K562 (cell line): ENCODE measurements at regions not wholly inside any gene's neighbourhood (a gene's known extent, or its start where the extent isn't known, plus 50 kb on each side); places are given as distances from the start of the nearest gene placed in this dataset.

ENCODE experiments used
- ATAC-seq: fragments of 200-7000 bp; cut with Tn5 transposase; 3 replicates; pipeline ENCODE4 v1.9.1; 2020; ENCODE audit warnings: moderate library complexity
- BruUV-seq: library from RNA; stranded (reverse); fragments of 400-500 nt; replicated peaks from 2 replicates; lab custom pipeline; 2021; lab: Mats Ljungman, UMichigan
- CTCF ChIA-PET: fragments of 300-600 bp; formaldehyde crosslinking; extraction: SDS; loops from one replicate; lab custom pipeline; 2021; ENCODE audit warnings: low intra/inter-chr PET ratio; lab: Yijun Ruan, JAX
- POLR2A ChIA-PET: fragments of 300-600, 350-650 bp; sonication (Branson Sonifier 250); formaldehyde crosslinking; extraction: SDS; loops from one replicate; lab custom pipeline; 2021; ENCODE audit warnings: antibody characterized with exemption, inconsistent platforms; lab: Yijun Ruan, JAX
- DNase-seq, 4 experiments: peaks; one replicate each; pipeline versions ENCODE4 v3.0.0 to v3.0.0-alpha.2; 2011 to 2018; ENCODE audit warnings: low spot score in 3 of 4, mixed read lengths in 3 of 4; ENCODE audit errors: extremely low read depth in 1 of 4
- FAIRE-seq: peaks from 2 replicates; lab custom pipeline; 2011; peaks lifted over from hg19 to GRCh38; lab: Jason Lieb, UNC
- H2AFZ ChIP-seq: 2 replicates; pipeline ENCODE4 v1.6.0; 2011; ENCODE audit warnings: low read depth, low read length, control low read depth, inconsistent platforms
- H3K27ac ChIP-seq: fragments of 200-600 bp; 3 replicates; pipeline ENCODE4 v1.8.0; 2011; ENCODE audit warnings: low read depth, mild to moderate bottlenecking, control low read depth, inconsistent platforms, low read length, moderate library complexity, mixed read lengths; ENCODE audit errors: extremely low read depth
- H3K27me3 ChIP-seq, 2 experiments: fragments of 300-600 bp in 1 of 2; 2 replicates in 1 of 2; 3 replicates in 1 of 2; pipeline versions ENCODE4 v1.6.0 to v1.8.0; 2011; ENCODE audit warnings: inconsistent platforms in 2 of 2, low read length in 2 of 2, mild to moderate bottlenecking in 1 of 2, mixed read lengths in 1 of 2, moderate library complexity in 1 of 2; ENCODE audit not compliant: control insufficient read depth in 2 of 2, insufficient read depth in 2 of 2
- H3K36me3 ChIP-seq: fragments of 300-600 bp; 3 replicates; pipeline ENCODE4 v1.8.0; 2011; ENCODE audit warnings: mild to moderate bottlenecking, low read length, inconsistent platforms; ENCODE audit not compliant: control insufficient read depth, insufficient read depth
- H3K4me1 ChIP-seq, 2 experiments: fragments of 200-600 bp in 1 of 2; replicated peaks in 1 of 2; 2 replicates in 1 of 2; 3 replicates in 1 of 2; pipeline versions ENCODE4 v1.5.1 to v1.8.0; 2011; ENCODE audit warnings: inconsistent platforms in 2 of 2, low read length in 2 of 2, mild to moderate bottlenecking in 1 of 2, mixed read lengths in 1 of 2, moderate library complexity in 1 of 2; ENCODE audit not compliant: control insufficient read depth in 2 of 2, insufficient read depth in 2 of 2
- H3K4me2 ChIP-seq: 2 replicates; pipeline ENCODE4 v1.6.1; 2011; ENCODE audit warnings: low read length, control low read depth, inconsistent platforms, mixed read lengths; ENCODE audit not compliant: insufficient read depth
- H3K4me3 ChIP-seq: fragments of 200-600 bp; sonication (generic), shearing (Covaris generic); 2 replicates; pipeline ENCODE4 v1.5.1; 2016; ENCODE audit warnings: control low read depth, inconsistent platforms
- H3K79me2 ChIP-seq: fragments of 200-600 bp; 3 replicates; pipeline ENCODE4 v1.8.0; 2011; ENCODE audit warnings: low read length, inconsistent platforms; ENCODE audit not compliant: control insufficient read depth, insufficient read depth
- H3K9ac ChIP-seq, 2 experiments: 2 replicates each; pipeline versions ENCODE4 v1.6.0 to v1.6.1; 2011; ENCODE audit warnings: low read depth in 2 of 2, low read length in 2 of 2, control low read depth in 1 of 2, inconsistent platforms in 1 of 2, mild to moderate bottlenecking in 1 of 2, mixed read lengths in 1 of 2; ENCODE audit not compliant: insufficient read depth in 1 of 2
- H3K9me1 ChIP-seq: one replicate; pipeline ENCODE4 v1.6.0; 2011; ENCODE audit warnings: inconsistent platforms, mild to moderate bottlenecking, low read length, moderate library complexity; ENCODE audit not compliant: control insufficient read depth, insufficient read depth
- H3K9me3 ChIP-seq: replicated peaks from 2 replicates; pipeline ENCODE4 v1.5.1; 2011; ENCODE audit warnings: low read depth, low read length, inconsistent platforms; ENCODE audit not compliant: control insufficient read depth, insufficient read depth
- H4K20me1 ChIP-seq: replicated peaks from 2 replicates; pipeline ENCODE4 v1.6.1; 2011; ENCODE audit warnings: low read length, inconsistent platforms, mixed read lengths; ENCODE audit not compliant: control insufficient read depth, insufficient read depth
- ATF7 ChIP-seq: fragments of 450-650 bp; IDR thresholded peaks from 2 replicates; pipeline ENCODE4 v1.7.1; 2014; ENCODE audit warnings: mild to moderate bottlenecking, moderate library complexity
- CBFA2T2 ChIP-seq: fragments of 450-650 bp; conservative IDR thresholded peaks from 2 replicates; pipeline ENCODE4 v1.6.1; 2017; ENCODE audit warnings: mild to moderate bottlenecking
- CBX8 ChIP-seq: fragments of 200-600 bp; sonication (generic); IDR thresholded peaks from 2 replicates; pipeline ENCODE4 v1.6.1; 2012; ENCODE audit warnings: borderline replicate concordance, mixed run types, low read depth, mild to moderate bottlenecking, moderate library complexity, mixed read lengths, low read length, control low read depth, inconsistent platforms; ENCODE audit not compliant: poor library complexity, severe bottlenecking; ENCODE audit errors: extremely low read depth
- CHD1 ChIP-seq: fragments of 200-600 bp; sonication (generic); IDR thresholded peaks from one replicate; pipeline ENCODE4 v1.6.1; 2012; ENCODE audit warnings: mild to moderate bottlenecking, moderate library complexity, low read length, inconsistent platforms
- HNRNPUL1 ChIP-seq: fragments of 200-400 bp; formaldehyde crosslinking; IDR thresholded peaks from 2 replicates; pipeline ENCODE4 v1.6.1; 2017; ENCODE audit warnings: low read length
- KLF6 ChIP-seq: fragments of 250-450 bp; sonication (Bioruptor Pico); IDR thresholded peaks from 2 replicates; pipeline ENCODE4 v1.4.0; 2020; ENCODE audit warnings: mild to moderate bottlenecking, moderate library complexity, borderline replicate concordance
- NCOA4 ChIP-seq: fragments of 450-650 bp; IDR thresholded peaks from 2 replicates; pipeline ENCODE4 v1.6.1; 2018; ENCODE audit warnings: mild to moderate bottlenecking; ENCODE audit not compliant: partially characterized antibody
- RAD51 ChIP-seq: fragments of 450-650 bp; IDR thresholded peaks from 2 replicates; pipeline ENCODE4 v1.7.1; 2016; ENCODE audit warnings: low read depth, mild to moderate bottlenecking, borderline replicate concordance
- RFX1 ChIP-seq: fragments of 450-650 bp; IDR thresholded peaks from 2 replicates; pipeline ENCODE4 v1.6.1; 2016; ENCODE audit warnings: mild to moderate bottlenecking, moderate library complexity
- SIX5 ChIP-seq, 2 experiments: IDR thresholded peaks; 2 replicates each; pipeline ENCODE4 v1.6.1; 2011; ENCODE audit warnings: low read length in 2 of 2, borderline replicate concordance in 1 of 2, low read depth in 1 of 2, mild to moderate bottlenecking in 1 of 2, moderate library complexity in 1 of 2; ENCODE audit not compliant: insufficient read depth in 1 of 2
- SRSF7 ChIP-seq: fragments of 200-400 bp; formaldehyde crosslinking; optimal IDR thresholded peaks from 2 replicates; pipeline ENCODE3; 2017; ENCODE audit warnings: mild to moderate bottlenecking, low read depth, low read length
- ZFPM2 ChIP-seq: fragments of 250-450 bp; sonication (Bioruptor Pico); IDR thresholded peaks from 2 replicates; pipeline ENCODE4 v1.5.1; 2022; ENCODE audit warnings: mild to moderate bottlenecking
- ZNF239 ChIP-seq: fragments of 250-450 bp; sonication (Bioruptor Pico); IDR thresholded peaks from 2 replicates; pipeline ENCODE4 v1.4.0; 2020; ENCODE audit warnings: mild to moderate bottlenecking
- ZNF707 ChIP-seq: fragments of 250-450 bp; sonication (Bioruptor Pico); conservative IDR thresholded peaks from 2 replicates; pipeline ENCODE4 v1.8.0; 2022; ENCODE audit warnings: inconsistent platforms, mild to moderate bottlenecking, moderate library complexity
- WGBS: fragments of 100-300 bp; shearing (Covaris generic); methylation state at CpG from one replicate; pipeline ENCODE4 v1.1.6; 2016; ENCODE audit warnings: low coverage, mixed read lengths; ENCODE audit not compliant: insufficient coverage; ENCODE audit errors: missing lambda C conversion rate; 5-methylcytosine and 5-hydroxymethylcytosine counted together
- in situ Hi-C: fragments of 300-500 bp; cut with MboI; formaldehyde crosslinking; loops from 4 replicates; pipeline ENCODE4 v1.15.0; 2018; ENCODE audit warnings: inconsistent platforms, mixed read lengths
- intact Hi-C: fragments of 100-400 bp; cut with micrococcal nuclease; formaldehyde crosslinking; loops from 2 replicates; pipeline ENCODE4 v1.14.2; 2022
- TF ChIP-seq, protein P1 (sequence below): fragments of 250-450 bp; sonication (Bioruptor Pico); IDR thresholded peaks from 2 replicates; pipeline ENCODE4 v1.8.0; 2022; ENCODE audit warnings: inconsistent platforms, mild to moderate bottlenecking, moderate library complexity, borderline replicate concordance
- TF ChIP-seq, protein P2 (sequence below): fragments of 200-800 bp; sonication (Bioruptor generic); IDR thresholded peaks from 2 replicates; pipeline ENCODE4 v1.6.1; 2016; ENCODE audit warnings: missing genetic modification characterization, missing compliant biosample characterization
- TF ChIP-seq, protein P3 (sequence below): fragments of 250-450 bp; sonication (Bioruptor Pico); IDR thresholded peaks from 2 replicates; pipeline ENCODE4 v1.5.0; 2021

DNA sequence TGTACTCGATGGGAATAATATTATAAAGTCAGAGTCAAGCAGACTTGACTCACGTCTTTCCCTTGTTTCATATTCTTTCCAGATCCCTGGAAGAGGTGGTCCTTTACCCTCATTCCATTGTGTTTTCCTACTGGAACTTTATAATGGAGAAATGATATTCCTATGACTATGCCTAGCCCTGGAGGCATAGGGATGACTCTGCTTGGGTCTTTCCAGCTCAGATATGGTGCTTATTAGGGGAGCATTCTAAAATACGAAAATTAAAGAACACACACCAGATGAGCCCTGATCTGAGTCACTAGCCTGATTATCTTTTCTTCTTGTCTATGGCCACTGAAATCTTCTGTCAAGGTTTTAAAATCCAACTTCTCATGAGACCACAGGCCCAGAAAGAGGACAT, 231.4 kb downstream of the ANKRD50 start:
- CTCF ChIA-PET: no interaction called here
- no peak overlapping the region for H2AFZ ChIP-seq
- ATAC-seq: no peak
- intact Hi-C loops: no loop called here
- no peaks in the 10 kb centered on the region for H3K27me3 ChIP-seq
- BruUV-seq: no TSS peak
- no peaks in the 10 kb centered on the region for H3K9me3 ChIP-seq
- POLR2A ChIA-PET: no interaction called here
- no peaks in the 10 kb centered on the region for H3K9me1 ChIP-seq
- H3K27ac ChIP-seq: no peak overlapping the region
- FAIRE-seq: no peak
- DNase-seq: no peak
- no peaks in the 10 kb centered on the region for H3K79me2 ChIP-seq
- no peak overlapping the region for H3K9ac ChIP-seq
- 2% methylated on average over 3 of the region's 3 CpGs for WGBS
- H3K36me3 ChIP-seq: no peaks in the 10 kb centered on the region
- H4K20me1 ChIP-seq: no peaks in the 10 kb centered on the region
- no peaks in the 10 kb centered on the region for H3K4me1 ChIP-seq
- H3K4me3 ChIP-seq: no peak overlapping the region
- in situ Hi-C loops: no loop called here
- H3K4me2 ChIP-seq: no peak overlapping the region
- TF ChIP-seq CBFA2T2 (no peak), SRSF7 (no peak), RAD51 (no peak), CHD1 (no peak), ZNF239 (CRISPR knock-in tag) (no peak), SIX5 (IDR thresholded peaks at IDR 0.05; ENCODE audit: borderline replicate concordance in 1 of 2, insufficient read depth in 1 of 2, low read depth in 1 of 2, low read length in 2 of 2) (no peak), ZFPM2 (CRISPR knock-in tag) (no peak), CBX8 (no peak), NCOA4 (no peak), ZNF707 (CRISPR knock-in tag) (no peak), KLF6 (CRISPR knock-in tag) (no peak), HNRNPUL1 (no peak), ATF7 (no peak), RFX1 (no peak)
- TF ChIP-seq, protein P1, sequence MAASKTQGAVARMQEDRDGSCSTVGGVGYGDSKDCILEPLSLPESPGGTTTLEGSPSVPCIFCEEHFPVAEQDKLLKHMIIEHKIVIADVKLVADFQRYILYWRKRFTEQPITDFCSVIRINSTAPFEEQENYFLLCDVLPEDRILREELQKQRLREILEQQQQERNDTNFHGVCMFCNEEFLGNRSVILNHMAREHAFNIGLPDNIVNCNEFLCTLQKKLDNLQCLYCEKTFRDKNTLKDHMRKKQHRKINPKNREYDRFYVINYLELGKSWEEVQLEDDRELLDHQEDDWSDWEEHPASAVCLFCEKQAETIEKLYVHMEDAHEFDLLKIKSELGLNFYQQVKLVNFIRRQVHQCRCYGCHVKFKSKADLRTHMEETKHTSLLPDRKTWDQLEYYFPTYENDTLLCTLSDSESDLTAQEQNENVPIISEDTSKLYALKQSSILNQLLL (CRISPR knock-in tag): no peak
- TF ChIP-seq, protein P2, sequence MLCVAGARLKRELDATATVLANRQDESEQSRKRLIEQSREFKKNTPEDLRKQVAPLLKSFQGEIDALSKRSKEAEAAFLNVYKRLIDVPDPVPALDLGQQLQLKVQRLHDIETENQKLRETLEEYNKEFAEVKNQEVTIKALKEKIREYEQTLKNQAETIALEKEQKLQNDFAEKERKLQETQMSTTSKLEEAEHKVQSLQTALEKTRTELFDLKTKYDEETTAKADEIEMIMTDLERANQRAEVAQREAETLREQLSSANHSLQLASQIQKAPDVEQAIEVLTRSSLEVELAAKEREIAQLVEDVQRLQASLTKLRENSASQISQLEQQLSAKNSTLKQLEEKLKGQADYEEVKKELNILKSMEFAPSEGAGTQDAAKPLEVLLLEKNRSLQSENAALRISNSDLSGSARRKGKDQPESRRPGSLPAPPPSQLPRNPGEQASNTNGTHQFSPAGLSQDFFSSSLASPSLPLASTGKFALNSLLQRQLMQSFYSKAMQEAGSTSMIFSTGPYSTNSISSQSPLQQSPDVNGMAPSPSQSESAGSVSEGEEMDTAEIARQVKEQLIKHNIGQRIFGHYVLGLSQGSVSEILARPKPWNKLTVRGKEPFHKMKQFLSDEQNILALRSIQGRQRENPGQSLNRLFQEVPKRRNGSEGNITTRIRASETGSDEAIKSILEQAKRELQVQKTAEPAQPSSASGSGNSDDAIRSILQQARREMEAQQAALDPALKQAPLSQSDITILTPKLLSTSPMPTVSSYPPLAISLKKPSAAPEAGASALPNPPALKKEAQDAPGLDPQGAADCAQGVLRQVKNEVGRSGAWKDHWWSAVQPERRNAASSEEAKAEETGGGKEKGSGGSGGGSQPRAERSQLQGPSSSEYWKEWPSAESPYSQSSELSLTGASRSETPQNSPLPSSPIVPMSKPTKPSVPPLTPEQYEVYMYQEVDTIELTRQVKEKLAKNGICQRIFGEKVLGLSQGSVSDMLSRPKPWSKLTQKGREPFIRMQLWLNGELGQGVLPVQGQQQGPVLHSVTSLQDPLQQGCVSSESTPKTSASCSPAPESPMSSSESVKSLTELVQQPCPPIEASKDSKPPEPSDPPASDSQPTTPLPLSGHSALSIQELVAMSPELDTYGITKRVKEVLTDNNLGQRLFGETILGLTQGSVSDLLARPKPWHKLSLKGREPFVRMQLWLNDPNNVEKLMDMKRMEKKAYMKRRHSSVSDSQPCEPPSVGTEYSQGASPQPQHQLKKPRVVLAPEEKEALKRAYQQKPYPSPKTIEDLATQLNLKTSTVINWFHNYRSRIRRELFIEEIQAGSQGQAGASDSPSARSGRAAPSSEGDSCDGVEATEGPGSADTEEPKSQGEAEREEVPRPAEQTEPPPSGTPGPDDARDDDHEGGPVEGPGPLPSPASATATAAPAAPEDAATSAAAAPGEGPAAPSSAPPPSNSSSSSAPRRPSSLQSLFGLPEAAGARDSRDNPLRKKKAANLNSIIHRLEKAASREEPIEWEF (CRISPR knock-in tag): no peak
- TF ChIP-seq, protein P3, sequence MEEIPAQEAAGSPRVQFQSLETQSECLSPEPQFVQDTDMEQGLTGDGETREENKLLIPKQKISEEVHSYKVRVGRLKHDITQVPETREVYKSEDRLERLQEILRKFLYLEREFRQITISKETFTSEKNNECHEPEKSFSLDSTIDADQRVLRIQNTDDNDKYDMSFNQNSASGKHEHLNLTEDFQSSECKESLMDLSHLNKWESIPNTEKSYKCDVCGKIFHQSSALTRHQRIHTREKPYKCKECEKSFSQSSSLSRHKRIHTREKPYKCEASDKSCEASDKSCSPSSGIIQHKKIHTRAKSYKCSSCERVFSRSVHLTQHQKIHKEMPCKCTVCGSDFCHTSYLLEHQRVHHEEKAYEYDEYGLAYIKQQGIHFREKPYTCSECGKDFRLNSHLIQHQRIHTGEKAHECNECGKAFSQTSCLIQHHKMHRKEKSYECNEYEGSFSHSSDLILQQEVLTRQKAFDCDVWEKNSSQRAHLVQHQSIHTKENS: no peak
